ENCODE measurements at regions not wholly inside any gene's neighbourhood (a gene's known extent, or its start where the extent isn't known, plus 50 kb on each side); places are given as distances from the start of the nearest gene placed in this dataset.

DNA sequence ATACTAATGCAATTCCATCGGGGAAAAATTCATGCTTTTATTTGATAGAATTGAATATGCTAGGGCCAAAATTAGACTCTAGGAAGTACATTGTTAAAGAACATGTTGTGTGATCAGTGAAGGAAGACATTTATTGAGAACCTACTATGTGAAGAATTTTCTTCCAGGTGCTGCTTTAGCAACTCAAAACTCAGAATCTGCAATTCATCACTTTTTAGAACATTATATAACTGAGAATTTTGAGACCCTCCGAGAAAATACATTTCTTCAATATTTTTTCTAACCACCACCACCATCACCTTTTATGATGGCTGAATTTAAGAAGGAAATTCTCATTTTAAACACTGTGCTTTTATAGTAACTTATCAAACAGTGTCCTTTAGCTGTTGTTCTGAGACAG lies 315.2 kb downstream of the FIGN start:
- no peak for DNase-seq
- TF ChIP-seq POLR2A (IDR thresholded peaks at IDR 0.05; ENCODE audit: low read length), result no peak
- TF ChIP-seq GATA1 (IDR thresholded peaks at IDR 0.05; ENCODE audit: low read depth, low read length), result no peak

DNA sequence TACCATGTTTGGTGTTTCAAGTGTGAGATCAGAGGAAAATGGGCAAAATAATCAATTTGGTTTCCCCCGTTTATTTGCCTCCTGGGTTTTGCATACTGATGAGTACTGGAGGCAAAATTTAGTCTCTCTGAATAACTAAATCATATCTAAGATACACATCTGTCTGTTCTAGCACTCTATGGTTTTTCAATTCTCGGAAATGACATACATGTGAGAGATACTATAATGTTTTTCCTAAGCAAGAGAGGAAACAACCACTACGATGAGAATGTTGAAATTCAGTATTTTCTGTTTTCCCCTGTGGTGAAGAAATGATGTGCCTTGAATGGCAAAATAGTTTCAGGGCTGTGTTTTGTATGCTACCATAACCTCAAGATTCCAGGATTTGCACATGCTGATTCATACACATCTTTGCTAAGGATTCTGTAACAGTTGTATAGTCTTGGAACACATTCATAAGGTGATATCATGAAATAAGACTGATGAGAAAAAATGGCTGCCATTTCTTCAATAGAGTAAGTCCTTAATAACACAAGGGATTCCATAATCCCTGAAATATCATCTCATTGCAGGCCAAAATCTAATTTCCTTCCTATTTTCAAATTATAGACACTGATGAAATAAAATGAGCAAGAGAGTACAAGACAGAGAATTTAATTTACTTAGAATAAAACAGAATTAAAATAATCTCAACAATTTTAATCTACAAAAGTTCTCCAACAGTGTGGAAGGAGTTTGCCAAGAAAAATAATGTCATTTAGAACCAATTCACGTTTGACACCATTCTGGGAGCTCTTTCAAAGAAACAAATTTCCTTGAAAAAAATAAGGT lies 316.6 kb downstream of the FIGN start:
- no peak for DNase-seq
- TF ChIP-seq GATA1 (IDR thresholded peaks at IDR 0.05; ENCODE audit: low read depth, low read length) (no peak), POLR2A (IDR thresholded peaks at IDR 0.05; ENCODE audit: low read length) (no peak)

DNA sequence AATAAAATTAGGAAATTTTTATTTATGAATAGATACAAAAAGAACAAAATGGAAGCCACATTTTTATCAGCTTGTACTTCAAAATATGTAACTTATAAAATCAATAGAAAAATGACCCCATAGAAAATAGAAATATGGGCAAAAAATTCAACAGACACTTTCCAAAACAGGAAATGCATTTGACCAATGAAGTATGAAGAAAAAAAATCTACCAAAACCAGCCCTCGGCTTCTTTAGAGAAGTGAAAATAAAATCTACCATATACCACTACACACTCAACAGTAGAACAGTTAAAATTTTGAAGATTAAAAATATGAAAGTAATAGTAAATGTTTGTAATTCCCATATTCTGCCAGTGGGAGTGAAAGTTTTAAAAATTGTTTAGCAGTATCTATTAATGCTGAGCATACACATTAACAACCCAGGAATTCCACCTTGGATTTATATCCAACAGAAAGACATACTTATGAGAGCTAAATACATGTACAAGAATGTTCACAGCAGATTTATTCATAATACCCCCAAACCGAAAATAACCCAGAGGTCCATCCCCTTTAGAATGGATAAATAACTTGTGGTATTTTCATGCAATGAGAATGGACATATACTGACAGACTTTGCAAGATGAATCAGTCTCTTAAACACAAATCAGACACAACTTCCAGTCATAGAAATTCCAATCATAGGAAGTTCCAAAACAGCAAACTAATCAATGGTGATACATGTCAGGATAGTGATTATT lies 318.0 kb downstream of the FIGN start:
- DNase-seq, result no peak

DNA sequence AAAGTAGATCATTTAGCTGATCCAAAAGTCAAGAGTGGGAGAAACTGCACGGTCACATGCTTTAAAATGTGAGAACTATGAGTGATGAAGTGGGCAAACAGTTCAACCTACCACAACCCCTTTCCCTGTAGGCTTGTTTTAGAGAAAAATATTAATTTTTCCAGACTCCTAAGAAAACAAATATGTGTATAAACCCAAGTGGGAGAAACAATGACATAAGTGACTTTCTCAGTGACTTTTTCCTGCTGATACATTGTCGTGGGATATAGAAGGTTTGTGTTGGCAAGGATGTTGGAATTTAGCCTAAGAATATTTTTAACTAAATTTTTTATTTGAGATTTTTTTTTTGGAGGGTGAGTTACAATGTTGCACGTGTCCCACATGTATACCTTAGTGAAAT lies 321.7 kb downstream of the FIGN start:
- TF ChIP-seq POLR2A (IDR thresholded peaks at IDR 0.05; ENCODE audit: low read length) (no peak), GATA1 (IDR thresholded peaks at IDR 0.05; ENCODE audit: low read depth, low read length) (no peak)
- DNase-seq, result no peak

More for the DNA sequence above, 318.0 kb downstream of the FIGN start:
- TF ChIP-seq POLR2A (IDR thresholded peaks at IDR 0.05; ENCODE audit: low read length), result no peak

DNA sequence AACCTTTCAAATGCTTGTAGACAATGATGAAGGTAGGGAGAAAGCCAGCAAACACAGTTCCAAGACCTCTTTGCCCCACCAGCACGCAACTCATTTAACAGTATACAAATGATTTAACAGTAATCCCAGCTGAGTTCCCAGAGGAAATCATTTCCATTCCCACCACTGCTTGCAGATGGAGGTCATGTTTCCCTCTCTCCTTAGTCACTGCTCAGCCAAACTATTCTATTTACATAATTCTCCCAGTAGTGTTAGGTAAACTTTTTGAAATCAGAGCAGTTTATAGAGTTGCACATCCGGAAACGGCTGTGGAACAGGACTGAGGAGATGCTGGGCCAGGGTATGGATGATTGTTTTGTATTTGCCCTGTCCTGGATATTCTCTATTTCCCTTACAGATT lies 328.5 kb downstream of the FIGN start:
- DNase-seq, result no peak
- TF ChIP-seq POLR2A (IDR thresholded peaks at IDR 0.05; ENCODE audit: low read length), result no peak
- TF ChIP-seq GATA1 (IDR thresholded peaks at IDR 0.05; ENCODE audit: low read depth, low read length), result no peak

DNA sequence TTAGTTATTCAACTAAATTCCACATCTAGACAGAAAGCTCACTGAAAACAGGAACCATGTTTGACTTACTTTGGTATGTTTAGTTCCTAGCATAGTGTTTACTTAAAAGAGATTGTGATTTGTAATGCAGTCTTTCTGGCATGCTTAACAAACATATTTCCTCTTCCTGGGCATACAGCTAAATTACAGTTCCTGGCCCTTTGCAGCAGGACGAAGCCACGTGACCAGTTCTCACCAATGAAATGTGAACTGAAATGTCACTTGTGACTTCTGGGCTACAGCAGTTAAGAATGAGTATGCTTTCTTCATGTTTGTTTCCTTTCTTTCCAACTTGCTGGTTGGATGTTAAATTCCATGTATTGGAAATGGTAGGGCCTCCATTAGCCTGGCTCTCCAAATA lies 330.5 kb downstream of the FIGN start:
- no peak for DNase-seq
- no peak for TF ChIP-seq POLR2A (IDR thresholded peaks at IDR 0.05; ENCODE audit: low read length)
- TF ChIP-seq GATA1 (IDR thresholded peaks at IDR 0.05; ENCODE audit: low read depth, low read length), result no peak

DNA sequence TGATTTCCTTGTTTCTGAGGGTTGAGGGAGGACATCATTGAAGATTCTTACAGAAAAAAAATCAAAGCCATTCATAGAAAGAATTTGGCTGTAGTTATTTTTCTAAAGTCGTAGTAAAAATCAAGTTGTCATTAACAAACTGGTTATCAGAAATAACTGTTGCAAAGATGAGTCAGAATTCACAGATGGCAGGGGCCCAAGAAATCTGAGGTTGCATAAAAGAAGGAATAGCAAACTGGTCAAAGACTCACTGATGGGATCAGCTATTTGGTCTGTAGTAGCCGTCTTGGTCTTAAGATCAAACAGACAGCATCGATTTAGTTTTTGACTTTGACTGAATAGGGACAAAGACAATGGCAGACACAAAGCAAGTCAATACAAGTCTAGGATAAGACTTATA lies 334.3 kb downstream of the FIGN start:
- TF ChIP-seq POLR2A (IDR thresholded peaks at IDR 0.05; ENCODE audit: low read length) (no peak), GATA1 (IDR thresholded peaks at IDR 0.05; ENCODE audit: low read depth, low read length) (no peak)
- peak in 1 of 2 experiments; percentile 11 for DNase-seq

DNA sequence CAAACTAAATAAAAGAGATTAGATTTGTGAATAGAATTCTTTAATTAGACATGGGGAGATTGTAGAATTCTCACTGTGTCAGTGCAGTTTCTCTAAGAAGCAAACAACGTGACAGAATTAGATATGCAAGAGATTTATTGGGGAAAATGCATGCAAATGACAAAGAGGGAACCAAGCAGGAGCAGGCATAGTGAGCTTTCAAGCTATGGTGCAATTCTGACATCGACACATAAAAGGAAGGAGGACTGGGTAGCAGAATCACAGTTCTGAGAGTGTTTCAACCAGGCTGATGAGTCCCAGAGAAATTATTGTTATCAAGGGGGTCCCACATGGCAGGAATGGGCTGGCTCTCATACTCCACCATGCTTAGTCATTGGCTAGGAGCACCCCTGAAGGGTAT lies 338.4 kb downstream of the FIGN start:
- no peak for DNase-seq
- TF ChIP-seq GATA1 (IDR thresholded peaks at IDR 0.05; ENCODE audit: low read depth, low read length), result no peak
- no peak for TF ChIP-seq POLR2A (IDR thresholded peaks at IDR 0.05; ENCODE audit: low read length)

DNA sequence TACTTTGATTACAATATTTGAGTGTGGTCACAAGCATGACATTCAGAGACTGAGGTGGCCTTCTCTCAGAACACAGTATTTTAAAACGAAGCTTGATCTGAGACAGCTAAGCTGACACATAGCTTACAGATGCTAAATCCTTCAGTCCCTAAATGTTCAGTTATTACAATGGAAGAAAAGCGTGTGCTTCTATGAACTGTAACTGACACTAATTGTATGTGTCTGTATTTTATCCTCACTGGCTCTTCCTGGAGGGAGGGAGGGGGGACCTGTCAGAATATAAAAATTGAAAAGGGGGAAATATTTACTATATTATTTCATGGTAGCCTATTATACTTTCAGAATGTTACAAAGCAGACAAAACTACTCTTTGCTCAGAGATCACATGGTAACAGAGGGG lies 340.2 kb downstream of the FIGN start:
- TF ChIP-seq POLR2A (IDR thresholded peaks at IDR 0.05; ENCODE audit: low read length) (no peak), GATA1 (IDR thresholded peaks at IDR 0.05; ENCODE audit: low read depth, low read length) (no peak)
- no peak for DNase-seq

DNA sequence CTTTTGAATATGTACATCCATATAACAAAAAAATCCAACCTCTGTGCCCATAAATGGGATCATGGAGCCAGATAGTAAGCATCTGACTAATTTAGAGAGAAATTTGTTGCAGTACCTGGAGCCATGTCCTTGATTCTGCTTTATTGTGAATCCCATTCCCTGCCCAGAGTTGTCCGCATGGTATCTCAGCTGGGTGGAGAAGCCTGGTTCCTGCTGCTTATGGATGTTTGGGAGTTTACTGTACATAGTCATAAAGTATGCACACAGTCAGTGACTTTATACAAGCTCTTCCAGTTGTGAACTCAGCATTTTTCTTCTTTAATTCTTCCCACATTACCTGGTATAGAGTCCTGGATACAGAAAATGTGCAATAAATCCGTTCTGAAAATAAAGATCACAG lies 346.0 kb downstream of the FIGN start:
- TF ChIP-seq GATA1 (IDR thresholded peaks at IDR 0.05; ENCODE audit: low read depth, low read length) (no peak), POLR2A (IDR thresholded peaks at IDR 0.05; ENCODE audit: low read length) (no peak)
- no peak for DNase-seq

DNA sequence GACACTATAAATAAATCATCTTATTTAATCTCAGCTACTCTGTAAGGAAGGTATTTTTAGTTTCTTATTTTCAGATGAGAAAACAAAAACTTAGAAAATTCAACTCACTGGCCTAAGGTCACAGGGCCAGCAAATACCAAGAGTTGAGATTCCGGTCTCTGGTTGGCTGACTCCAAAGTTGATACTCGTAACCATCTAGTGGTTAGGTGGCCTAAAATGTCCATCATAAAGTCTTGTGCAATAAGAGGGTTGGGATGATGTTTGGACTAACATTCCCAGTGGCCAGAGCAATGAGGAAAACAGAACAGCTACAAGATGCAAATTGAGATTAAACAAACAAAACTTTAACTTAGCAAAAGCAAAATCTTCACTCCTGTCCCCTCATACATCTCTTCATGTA lies 360.3 kb downstream of the FIGN start:
- TF ChIP-seq POLR2A (IDR thresholded peaks at IDR 0.05; ENCODE audit: low read length) (no peak), GATA1 (IDR thresholded peaks at IDR 0.05; ENCODE audit: low read depth, low read length) (no peak)
- DNase-seq, result no peak

DNA sequence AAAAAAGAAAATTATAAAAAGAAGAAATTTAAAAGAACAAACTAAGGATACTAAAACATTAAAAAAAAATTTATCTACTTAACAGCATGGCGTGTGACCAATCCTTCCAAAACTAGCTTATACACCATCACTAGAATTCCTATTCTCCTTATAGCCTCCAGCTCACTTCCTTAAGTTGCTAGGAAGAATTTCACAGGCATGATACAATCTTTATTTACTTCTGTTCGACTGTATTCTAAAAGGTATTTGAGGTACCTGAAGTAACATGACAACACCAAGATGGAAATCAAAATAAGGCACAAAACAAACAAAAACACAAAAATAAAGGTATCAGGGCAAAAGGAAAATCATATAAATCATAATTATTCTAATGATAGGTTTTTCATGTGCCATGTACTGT lies 360.7 kb downstream of the FIGN start:
- TF ChIP-seq GATA1 (IDR thresholded peaks at IDR 0.05; ENCODE audit: low read depth, low read length), result no peak
- no peak for TF ChIP-seq POLR2A (IDR thresholded peaks at IDR 0.05; ENCODE audit: low read length)
- DNase-seq, result no peak

DNA sequence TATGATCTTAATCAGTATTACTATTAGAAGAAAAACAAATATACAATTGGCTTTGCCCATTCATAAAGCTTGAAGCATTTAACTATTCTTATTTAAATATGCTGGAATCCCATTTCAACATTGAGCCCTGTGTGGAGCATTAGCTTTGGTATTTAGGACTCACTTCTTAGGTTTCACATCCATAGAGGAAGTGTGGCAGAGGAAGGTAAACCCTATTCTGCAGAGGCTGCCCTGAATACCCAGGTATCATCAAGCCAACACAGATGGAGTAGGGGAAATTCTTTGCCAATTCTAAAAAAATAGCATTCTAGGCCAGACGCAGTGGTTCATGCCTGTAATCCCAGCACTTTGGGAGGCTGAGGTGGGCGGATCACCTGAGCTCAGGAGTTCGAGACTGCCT lies 361.5 kb downstream of the FIGN start:
- TF ChIP-seq GATA1 (IDR thresholded peaks at IDR 0.05; ENCODE audit: low read depth, low read length) (no peak), POLR2A (IDR thresholded peaks at IDR 0.05; ENCODE audit: low read length) (no peak)
- no peak for DNase-seq

DNA sequence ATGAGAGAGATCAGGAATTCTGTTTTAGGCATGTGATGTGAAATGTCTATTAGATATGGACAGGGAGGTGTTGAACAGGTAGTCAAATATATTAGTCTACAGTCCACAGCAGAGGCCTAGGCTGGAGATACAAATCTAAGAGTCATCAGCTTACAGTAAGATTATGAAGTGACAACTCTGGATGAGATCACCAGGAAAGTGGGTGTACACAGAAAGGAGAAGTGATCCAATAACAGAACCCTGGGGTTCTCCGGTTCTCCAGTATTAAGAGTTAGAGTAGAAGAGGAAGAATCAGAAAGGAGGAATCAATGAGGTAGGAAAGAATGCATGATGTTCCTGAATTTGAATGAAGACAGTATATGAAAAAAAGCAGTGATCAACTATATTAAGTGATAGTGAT lies 362.3 kb downstream of the FIGN start:
- TF ChIP-seq GATA1 (IDR thresholded peaks at IDR 0.05; ENCODE audit: low read depth, low read length), result no peak
- no peak for TF ChIP-seq POLR2A (IDR thresholded peaks at IDR 0.05; ENCODE audit: low read length)
- no peak for DNase-seq

Measured in erythroblast (primary cell).